Stromal cell of bone marrow (primary cell): ENCODE measurements at regions not wholly inside any gene's neighbourhood (a gene's known extent, or its start where the extent isn't known, plus 50 kb on each side); places are given as distances from the start of the nearest gene placed in this dataset.

ENCODE experiments used
- DNase-seq: peaks from one replicate; pipeline ENCODE4 v3.0.0-alpha.2; 2012; ENCODE audit warnings: low read depth

DNA sequence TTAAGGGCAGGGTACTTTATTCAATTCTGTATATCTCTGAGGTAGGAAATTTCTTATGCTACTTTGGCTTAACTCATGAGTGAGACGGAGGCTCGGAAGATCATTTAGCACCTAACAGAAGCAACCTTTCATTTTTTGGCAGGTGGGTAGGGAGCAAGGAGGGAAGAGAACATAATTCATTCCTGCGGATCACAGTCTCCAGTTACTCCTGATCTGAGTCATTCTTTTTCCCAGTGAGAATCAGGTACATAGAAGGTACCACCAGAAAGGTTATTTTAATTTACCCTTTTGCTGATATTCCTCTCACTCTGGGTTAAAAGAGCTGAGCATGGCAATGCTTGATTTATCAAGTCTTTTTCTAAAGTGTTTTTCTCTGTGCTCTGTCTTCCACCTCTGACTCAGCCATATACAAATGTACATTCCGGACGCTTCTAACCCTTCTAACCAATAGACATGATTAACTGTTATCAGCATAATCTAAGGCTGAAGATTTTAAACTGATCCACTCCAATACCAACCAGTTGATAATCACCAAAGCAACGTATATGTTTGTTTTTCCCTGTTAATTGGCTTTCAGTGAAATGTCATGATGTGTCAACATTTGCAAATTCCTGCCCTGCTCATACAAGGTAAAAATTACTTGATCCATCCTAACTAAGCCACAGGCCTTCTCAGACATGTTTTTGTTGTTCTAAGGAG, 271.7 kb downstream of the DUSP10 start:
- no peak for DNase-seq

GRCh38 chr1:221473411-221473810, 268.5 kb downstream of the DUSP10 start:
- no peak for DNase-seq

DNA sequence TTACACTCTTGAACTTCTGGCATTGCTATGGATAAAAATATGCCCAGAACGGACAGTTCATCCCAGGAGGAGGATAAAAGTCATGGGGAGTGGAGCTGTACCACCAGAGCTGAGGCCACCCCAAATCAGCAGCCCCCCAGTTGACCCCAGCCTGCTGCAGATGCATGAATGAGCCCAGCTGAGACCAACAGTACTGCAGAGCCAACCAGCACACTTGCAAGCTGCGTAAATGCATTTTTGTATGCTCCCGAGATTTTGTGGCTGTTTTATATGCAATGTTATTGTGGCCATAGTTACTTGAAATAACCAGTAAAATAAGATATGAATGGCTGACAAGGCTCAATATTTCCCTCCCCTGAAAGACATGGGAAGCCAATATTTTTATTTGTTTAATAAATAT, 264.6 kb downstream of the DUSP10 start:
- DNase-seq = no peak

DNA sequence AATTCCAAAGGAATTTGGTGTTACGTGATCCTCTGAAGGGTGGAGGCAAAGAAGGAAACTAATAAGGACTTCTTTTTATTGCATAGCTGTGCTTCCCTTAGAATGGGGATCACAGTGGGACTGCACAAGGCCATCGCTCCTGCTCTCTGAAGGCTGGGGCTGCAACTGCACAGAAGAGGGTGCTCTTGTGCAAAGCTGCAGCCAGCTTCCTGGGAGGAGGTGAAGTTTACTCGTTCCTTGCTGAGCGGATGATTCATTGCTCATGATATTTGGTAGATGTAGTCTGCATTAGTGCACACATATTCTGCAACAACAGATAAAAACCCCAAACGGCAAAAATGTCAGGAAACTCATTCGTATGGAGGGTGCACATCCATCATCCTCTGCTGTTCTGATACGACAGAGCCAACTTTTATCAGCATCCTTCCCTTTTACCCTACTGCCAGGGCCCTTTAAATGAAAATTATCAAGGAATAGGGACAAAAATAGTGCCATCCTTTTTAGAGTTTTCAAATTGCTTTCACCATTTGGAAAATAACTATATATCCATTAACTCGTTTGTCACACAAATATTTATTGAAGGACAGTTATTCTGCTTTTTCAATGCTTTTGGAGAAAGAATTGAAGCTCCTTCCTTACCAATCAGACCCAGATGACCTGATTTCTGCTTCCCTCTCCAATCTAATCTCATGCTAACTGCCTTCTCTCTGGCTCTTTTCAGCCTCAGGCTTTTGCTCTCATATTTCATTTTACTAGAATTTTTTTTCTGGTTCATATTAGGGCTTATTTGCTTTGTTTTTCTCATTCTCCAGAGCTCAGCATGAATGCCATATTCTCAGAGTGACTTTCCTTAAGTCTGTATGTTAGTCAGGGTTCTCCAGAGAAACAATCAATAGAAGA, 263.6 kb downstream of the DUSP10 start:
- peak; percentile 81 for DNase-seq

DNA sequence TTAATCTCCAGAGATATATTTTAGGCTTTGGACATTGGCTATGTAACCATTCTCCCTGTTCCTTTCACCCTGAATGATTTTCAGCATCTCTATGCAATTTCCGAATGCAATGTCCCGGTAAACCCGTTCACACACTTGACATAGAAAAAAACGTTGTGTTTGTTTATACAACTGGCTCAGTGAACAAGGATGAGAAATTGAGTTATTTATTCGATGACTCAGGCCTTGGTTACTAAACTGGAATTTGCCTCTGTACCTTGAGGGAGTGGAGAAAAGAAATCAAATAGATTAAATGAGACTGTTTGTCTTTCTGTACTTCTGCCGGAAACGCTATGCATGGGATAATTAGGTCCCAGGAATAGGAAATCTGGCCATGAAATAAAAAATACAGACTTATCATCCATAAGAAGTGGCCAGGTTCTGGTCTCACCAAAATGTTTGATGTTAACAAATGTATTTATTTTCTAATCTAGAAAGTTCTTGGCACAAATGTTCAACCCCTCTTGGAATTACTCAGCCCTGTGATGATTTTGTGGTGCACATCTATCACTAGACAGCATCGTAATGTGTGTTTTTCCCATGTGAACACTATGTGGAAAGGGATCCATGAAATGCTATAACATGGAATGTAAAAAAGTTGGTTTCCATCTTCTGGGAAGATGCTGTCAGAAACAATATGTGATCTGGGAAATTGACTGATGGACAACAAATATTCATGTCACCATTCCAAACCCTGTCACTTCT, 253.9 kb downstream of the DUSP10 start:
- DNase-seq = no peak

DNA sequence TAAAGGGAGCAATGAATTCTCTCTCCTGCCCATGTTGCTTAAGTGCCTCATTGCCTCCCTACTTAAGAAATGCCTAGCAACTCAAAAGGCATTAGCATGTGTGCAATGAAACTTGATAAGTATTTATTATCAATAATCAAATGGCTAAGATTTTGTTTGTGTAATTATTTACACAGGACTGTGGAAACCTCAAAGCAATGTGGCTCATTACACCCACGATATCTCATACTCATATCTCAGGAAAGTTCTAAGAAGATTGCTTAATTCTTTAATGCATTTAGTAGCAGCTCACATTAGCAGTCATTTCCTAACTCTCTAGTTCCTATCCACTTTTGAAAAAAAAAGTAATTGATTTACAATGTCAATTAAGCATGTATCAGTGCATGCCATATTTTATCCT, 253.3 kb downstream of the DUSP10 start:
- DNase-seq = no peak

DNA sequence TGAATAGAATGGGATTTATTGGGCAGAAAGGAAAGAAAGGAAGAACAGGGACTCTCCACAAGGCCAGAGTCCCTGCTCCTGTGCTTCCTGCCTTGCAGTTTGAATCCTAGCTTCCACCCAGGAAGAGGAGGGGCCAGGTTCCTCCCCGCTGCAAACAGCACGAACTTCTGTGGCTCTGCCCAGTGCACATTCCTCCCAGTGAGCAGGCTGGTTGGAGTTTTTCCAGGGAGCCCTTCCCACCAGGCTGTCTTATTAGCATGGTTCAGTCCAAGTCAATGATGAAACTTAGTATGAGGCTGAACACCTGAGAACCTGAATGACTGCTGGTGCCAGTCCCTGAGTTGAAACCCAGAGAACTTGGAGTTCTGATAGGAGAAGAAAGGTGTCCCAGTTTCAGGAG, 247.2 kb downstream of the DUSP10 start:
- no peak for DNase-seq

DNA sequence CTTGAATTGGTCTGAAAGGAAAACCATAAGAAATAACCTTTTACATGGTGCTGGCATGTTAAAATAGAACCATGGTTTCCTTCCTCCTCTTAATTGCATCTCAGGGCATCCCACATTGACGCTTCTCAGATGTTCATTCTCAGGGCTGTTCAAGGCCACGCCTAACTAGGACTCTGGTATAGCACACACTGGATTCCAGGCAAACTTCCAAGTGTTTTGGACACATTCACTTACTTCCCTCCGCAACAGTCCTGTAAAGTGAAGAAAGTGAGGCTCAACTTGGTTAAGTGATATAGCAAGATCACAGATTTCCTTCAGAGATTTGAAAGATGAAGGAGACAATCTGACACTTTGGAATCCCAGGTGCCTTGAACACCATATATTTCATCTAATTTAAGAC, 244.8 kb downstream of the DUSP10 start:
- DNase-seq = no peak

DNA sequence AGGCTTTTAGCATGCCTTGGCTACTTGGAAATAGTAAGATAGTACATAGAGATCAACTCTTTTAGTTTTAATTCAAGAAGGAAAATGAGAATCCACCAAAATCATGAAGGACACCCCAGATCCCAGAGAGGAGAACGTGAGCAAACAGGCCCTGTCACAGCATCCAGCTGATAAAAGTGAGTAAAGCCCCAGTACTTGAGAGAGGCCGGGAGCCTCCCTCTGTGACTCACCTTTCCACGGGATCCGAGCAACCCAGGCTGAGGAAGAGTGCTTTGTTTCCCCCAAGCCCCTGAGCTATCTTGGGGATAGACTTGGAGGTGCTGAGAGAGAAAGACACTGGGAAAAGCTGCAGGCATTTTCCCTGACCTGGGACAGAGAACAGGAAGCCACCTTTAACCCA, 238.6 kb downstream of the DUSP10 start:
- DNase-seq = no peak

- DNase-seq = no peak
These were observed 232.1 kb downstream of the DUSP10 start for GRCh38 chr1:221509575-221510355.

- no peak for DNase-seq
These were observed 230.9 kb downstream of the DUSP10 start for GRCh38 chr1:221510793-221511503.

DNA sequence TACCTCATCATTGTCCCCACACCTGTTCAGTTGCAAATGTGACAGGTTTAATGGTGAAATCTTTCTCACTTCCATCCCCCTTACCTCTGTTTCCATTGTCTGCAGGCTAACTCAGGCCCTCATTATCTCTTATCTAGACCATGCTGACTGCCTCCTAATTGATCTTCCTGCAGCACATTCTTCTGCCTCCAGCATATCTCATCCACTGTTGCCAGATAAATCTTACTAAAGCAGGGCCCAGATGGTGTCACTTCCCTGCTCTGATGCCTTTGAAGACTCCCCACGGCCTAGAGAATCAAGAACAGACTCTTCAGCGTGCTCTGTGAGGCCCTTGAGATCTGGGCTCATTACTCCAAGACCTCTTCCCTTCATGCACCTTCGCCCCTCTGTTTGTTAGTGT, 230.1 kb downstream of the DUSP10 start:
- DNase-seq = no peak

DNA sequence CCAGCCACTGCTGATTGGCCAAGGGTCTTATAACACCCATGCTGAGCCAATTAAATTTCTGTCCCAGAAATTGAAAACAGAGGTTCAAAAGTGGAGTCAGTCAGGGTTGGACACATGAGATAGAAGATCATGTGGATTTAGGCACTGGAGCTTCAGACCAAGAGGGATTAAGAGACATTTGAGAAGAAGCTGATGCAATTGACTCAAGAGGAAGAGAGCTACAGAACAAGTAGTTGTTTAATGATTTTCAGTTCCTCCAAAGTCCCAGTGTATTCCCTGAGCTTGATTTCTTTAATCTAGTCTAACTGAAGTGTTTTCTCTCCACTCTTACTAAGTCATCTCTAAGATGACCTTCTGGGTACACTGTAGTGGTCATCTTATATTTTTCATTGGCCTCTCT, 227.1 kb downstream of the DUSP10 start:
- no peak for DNase-seq

DNA sequence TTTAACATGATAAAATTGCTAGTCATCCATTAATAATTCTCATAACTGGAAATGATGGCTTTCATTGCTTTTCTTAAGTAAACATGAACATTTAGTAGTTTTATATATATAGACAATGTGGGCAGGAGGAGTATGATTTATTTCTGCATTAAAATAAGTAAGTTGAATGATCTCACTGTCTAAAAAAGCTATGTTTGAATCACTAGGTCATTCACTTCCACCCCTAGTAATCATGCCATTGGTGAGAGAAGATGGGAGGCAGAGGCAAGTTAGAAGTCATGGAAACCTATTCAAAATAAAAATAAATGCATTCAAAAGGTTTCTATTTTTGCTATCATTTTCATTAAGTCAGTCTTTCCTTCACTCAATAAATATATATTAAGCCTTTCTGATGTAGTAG, 226.4 kb downstream of the DUSP10 start:
- no peak for DNase-seq

DNA sequence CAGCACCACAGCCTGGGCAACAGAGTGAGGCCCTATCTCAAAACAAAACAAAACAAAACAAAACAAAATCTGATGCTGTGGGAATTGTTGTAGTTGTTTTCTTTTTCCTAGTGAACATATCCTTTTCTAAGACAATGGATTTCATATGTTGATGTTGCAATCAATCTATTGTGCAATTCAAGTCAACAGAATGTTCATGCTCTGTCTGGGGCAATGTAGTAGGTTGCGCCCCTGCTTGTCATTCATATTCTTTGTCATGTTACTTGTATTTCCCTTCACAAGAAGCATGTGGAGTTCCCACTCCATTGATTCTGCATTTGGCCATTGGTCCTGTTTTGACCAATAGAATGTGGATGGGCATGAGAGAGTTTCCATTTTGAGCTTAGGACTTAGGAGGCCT, 223.9 kb downstream of the DUSP10 start:
- DNase-seq = peak; percentile 37

DNA sequence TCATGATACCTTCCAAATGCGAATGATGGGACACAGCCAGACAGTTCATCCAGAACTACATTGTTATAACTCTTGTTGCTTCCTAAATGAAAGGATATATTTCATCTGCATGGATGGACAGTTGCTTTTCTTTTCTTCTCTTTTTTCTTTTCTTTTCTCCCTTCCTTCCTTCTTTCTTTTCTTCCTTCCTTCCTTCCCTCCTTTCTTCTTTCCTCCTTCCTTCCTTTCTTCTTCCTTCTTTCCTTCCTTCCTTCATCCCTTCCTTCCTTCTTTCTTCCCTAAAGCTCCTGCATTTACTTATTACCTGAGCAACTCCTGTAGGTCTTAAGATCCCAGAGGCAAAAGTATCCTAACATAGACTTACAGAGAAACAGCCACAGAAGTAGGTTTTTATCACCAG, 221.6 kb downstream of the DUSP10 start:
- no peak for DNase-seq

GRCh38 chr1:221521686-221522085, 220.2 kb downstream of the DUSP10 start:
- no peak for DNase-seq

- DNase-seq = peak; percentile 36
These were observed 219.4 kb downstream of the DUSP10 start for GRCh38 chr1:221522529-221522940.

DNA sequence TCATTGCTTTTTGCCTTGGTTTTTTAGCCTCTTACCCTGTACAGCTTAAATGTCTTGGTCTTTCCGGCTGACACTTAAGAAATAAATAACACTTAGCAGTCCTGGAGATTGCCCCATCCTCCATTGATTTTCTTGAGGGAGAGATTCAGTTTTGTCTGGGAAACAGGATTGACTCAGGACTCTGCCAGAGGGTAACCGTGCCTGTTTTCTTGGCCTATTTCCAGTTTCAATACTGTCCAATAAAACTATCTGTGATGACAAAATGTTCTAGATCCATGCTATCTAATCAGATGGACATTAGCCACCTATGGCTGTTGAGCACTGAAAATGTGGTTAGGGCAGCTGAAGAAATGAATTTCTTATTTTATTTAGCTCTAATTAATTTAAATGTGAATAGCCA, 216.1 kb downstream of the DUSP10 start:
- DNase-seq = no peak

- DNase-seq = no peak
These were observed 214.6 kb downstream of the DUSP10 start for GRCh38 chr1:221527302-221527701.

- DNase-seq = no peak
These were observed 213.8 kb downstream of the DUSP10 start for GRCh38 chr1:221527886-221528624.
